T-cell (primary cell): ENCODE measurements at regions not wholly inside any gene's neighbourhood (a gene's known extent, or its start where the extent isn't known, plus 50 kb on each side); places are given as distances from the start of the nearest gene placed in this dataset.

ENCODE experiments used
- ATAC-seq, 4 experiments: fragments of 200-7000 bp in 3 of 4; fragments of 150-1000 bp in 1 of 4; cut with Tn5 transposase; replicated peaks in 1 of 4; 1 replicate in 3 of 4; 2 replicates in 1 of 4; pipeline ENCODE4 v1.10.0; 2021; ENCODE audit warnings: moderate library complexity in 3 of 4, mild to moderate bottlenecking in 2 of 4, moderate number of reproducible peaks in 1 of 4
- CTCF ChIA-PET, 2 donors: fragments of 300-600 bp; sonication (Branson Sonifier 250); formaldehyde crosslinking; loops; one replicate each; lab custom pipeline; 2022; ENCODE audit warnings: antibody characterized with exemption in 2 of 2; lab: Charles Lee
- POLR2A ChIA-PET, 2 donors: fragments of 300-600 bp; sonication (Branson Sonifier 250); formaldehyde crosslinking; loops; one replicate each; lab custom pipeline; 2022; ENCODE audit warnings: antibody characterized with exemption in 2 of 2; lab: Charles Lee
- DNase-seq, 35 experiments: peaks; one replicate each; pipeline versions ENCODE4 v3.0.0 to v3.0.0-alpha.2; 2013 to 2023
- H3K27ac ChIP-seq: one replicate; pipeline ENCODE4 v1.5.1; 2013; ENCODE audit warnings: low read length
- H3K27me3 ChIP-seq, 2 experiments: replicated peaks in 1 of 2; 1 replicate in 1 of 2; 2 replicates in 1 of 2; pipeline versions ENCODE4 v1.6.1 to v1.7.0; 2013; ENCODE audit warnings: low read length in 1 of 2, mixed read lengths in 1 of 2; ENCODE audit not compliant: control insufficient read depth in 2 of 2, insufficient read depth in 2 of 2; ENCODE audit errors: extremely low read depth in 1 of 2
- H3K36me3 ChIP-seq, 2 donors: 1 replicate in 1 of 2; 2 replicates in 1 of 2; pipeline versions ENCODE4 v1.6.1 to v1.7.0; 2013; ENCODE audit warnings: low read length in 1 of 2; ENCODE audit not compliant: control insufficient read depth in 2 of 2, insufficient read depth in 1 of 2; ENCODE audit errors: extremely low read depth in 1 of 2
- H3K4me1 ChIP-seq, 2 experiments: 1 replicate in 1 of 2; 2 replicates in 1 of 2; pipeline versions ENCODE4 v1.6.1 to v1.7.0; 2013; ENCODE audit warnings: low read length in 2 of 2, mixed read lengths in 1 of 2; ENCODE audit not compliant: insufficient read depth in 2 of 2, control insufficient read depth in 1 of 2; ENCODE audit errors: extremely low read depth in 1 of 2
- H3K4me3 ChIP-seq, 2 donors: 1 replicate in 1 of 2; 2 replicates in 1 of 2; pipeline versions ENCODE4 v1.5.1 to v1.7.0; 2013; ENCODE audit warnings: mild to moderate bottlenecking in 2 of 2, low read length in 1 of 2, moderate library complexity in 1 of 2; ENCODE audit not compliant: control insufficient read depth in 1 of 2; ENCODE audit errors: extremely low read depth in 1 of 2
- H3K9me3 ChIP-seq: 2 replicates; pipeline ENCODE4 v1.7.0; 2013
- H3K27ac Mint-ChIP-seq, 2 donors: one replicate each; pipeline ENCODE4 v1.8.0; 2020 to 2021; ENCODE audit warnings: mild to moderate bottlenecking in 2 of 2, mixed read lengths in 2 of 2
- H3K27me3 Mint-ChIP-seq, 2 donors: one replicate each; pipeline ENCODE4 v1.8.0; 2021 to 2022; ENCODE audit warnings: mixed read lengths in 2 of 2
- H3K36me3 Mint-ChIP-seq: one replicate; pipeline ENCODE4 v1.8.0; 2021; ENCODE audit warnings: mixed read lengths
- H3K4me1 Mint-ChIP-seq, 3 donors: one replicate each; pipeline ENCODE4 v1.8.0; 2020 to 2022; ENCODE audit warnings: mixed read lengths in 3 of 3, mild to moderate bottlenecking in 1 of 3
- H3K4me3 Mint-ChIP-seq, 3 donors: one replicate each; pipeline ENCODE4 v1.8.0; 2020 to 2022; ENCODE audit warnings: mild to moderate bottlenecking in 3 of 3, mixed read lengths in 3 of 3, moderate library complexity in 3 of 3
- H3K9me3 Mint-ChIP-seq, 3 donors: one replicate each; pipeline ENCODE4 v1.8.0; 2020 to 2022; ENCODE audit warnings: mixed read lengths in 3 of 3
- WGBS: methylation state at CpG from one replicate; pipeline ENCODE4 v1.1.5; 2013; ENCODE audit warnings: missing lambda C conversion rate; ENCODE audit not compliant: insufficient coverage; 5-methylcytosine and 5-hydroxymethylcytosine counted together

DNA sequence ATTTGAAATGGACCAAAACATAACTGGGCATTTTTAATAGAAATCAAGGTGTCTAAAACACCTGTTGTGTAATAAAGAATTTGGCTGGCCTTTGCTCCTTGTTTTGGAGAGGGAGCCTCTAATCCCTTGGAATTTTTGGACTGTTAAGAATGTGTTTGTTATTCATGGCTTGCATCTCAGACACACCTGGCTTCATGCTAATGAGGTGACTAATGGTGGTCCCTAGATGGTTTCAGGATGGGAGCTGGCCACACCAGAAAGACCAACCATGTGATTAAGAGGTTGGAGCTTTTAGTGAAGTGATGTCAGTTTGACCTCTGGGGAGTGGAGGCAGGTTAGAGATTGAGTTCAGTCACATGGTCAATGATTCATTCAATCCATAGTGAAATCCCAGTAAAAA, 328.4 kb downstream of the DHX35 start:
- ATAC-seq = no peak
- POLR2A ChIA-PET = no interaction called here
- H3K36me3 Mint-ChIP-seq = no peaks in the 10 kb centered on the region
- CTCF ChIA-PET = no interaction called here
- H3K9me3 Mint-ChIP-seq = peaks cover 0 to 6% (median 0%) of the 10 kb centered on the region in 3 donors
- H3K27ac Mint-ChIP-seq = no peak overlapping the region
- H3K27me3 ChIP-seq = peaks cover 2% of the 10 kb centered on the region in 2 experiments
- peaks cover 10 to 11% of the 10 kb centered on the region in 2 donors for H3K27me3 Mint-ChIP-seq
- no peaks in the 10 kb centered on the region for H3K4me1 Mint-ChIP-seq
- no peaks in the 10 kb centered on the region for H3K9me3 ChIP-seq
- no peaks in the 10 kb centered on the region for H3K36me3 ChIP-seq
- no peaks in the 10 kb centered on the region for H3K4me1 ChIP-seq
- H3K4me3 ChIP-seq = no peak overlapping the region
- H3K27ac ChIP-seq = no peak overlapping the region
- no peak for DNase-seq
- no peak overlapping the region for H3K4me3 Mint-ChIP-seq

- POLR2A ChIA-PET = no interaction called here
- Mint-ChIP-seq H3K27me3 (peaks cover 10 to 11% of the 10 kb centered on the region in 2 donors), H3K4me1 (no peaks in the 10 kb centered on the region), H3K36me3 (no peaks in the 10 kb centered on the region), H3K27ac (no peak overlapping the region), H3K4me3 (no peak overlapping the region), H3K9me3 (peaks cover 0 to 6% (median 0%) of the 10 kb centered on the region in 3 donors)
- WGBS = no CpG with 5 or more reads among the region's 2 CpGs
- DNase-seq (no peak), ATAC-seq (no peak)
- no peaks in the 10 kb centered on the region for H3K9me3 ChIP-seq
- CTCF ChIA-PET = no interaction called here
- no peak overlapping the region for H3K4me3 ChIP-seq
- peaks cover 2% of the 10 kb centered on the region in 2 experiments for H3K27me3 ChIP-seq
- H3K36me3 ChIP-seq = no peaks in the 10 kb centered on the region
- H3K4me1 ChIP-seq = no peaks in the 10 kb centered on the region
- H3K27ac ChIP-seq = no peak overlapping the region
These were observed 327.7 kb downstream of the DHX35 start for GRCh38 chr20:39289831-39290230.

DNA sequence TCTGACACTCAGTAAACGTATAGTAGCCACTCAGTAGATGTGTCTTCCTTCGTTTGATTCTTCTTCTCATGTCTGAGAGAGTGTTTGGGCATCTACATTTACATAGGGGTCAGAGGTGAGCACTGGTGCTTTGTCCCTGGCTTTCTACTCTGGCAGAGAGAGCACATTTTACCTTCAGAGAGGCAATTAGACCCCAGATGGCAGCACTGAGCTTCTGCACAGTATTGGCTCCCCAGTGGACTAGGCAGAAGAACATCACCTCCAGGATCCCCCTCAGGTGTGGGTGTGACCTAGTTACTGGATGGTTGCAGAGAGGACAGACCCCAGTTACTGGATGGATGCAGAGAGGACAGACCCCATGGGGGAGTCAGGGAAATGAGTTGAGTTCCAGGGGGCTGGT, 327.2 kb downstream of the DHX35 start:
- POLR2A ChIA-PET = no interaction called here
- H3K27ac Mint-ChIP-seq = no peak overlapping the region
- no peak for DNase-seq
- no peaks in the 10 kb centered on the region for H3K4me1 ChIP-seq
- peaks cover 2% of the 10 kb centered on the region in 2 experiments for H3K27me3 ChIP-seq
- ATAC-seq = no peak
- H3K4me3 Mint-ChIP-seq = no peak overlapping the region
- no peaks in the 10 kb centered on the region for H3K36me3 ChIP-seq
- CTCF ChIA-PET = no interaction called here
- no peak overlapping the region for H3K4me3 ChIP-seq
- peaks cover 8 to 11% of the 10 kb centered on the region in 2 donors for H3K27me3 Mint-ChIP-seq
- H3K27ac ChIP-seq = no peak overlapping the region
- H3K9me3 Mint-ChIP-seq = peaks cover 0 to 6% (median 0%) of the 10 kb centered on the region in 3 donors
- WGBS = 21% methylated on average over 2 of the region's 2 CpGs
- H3K36me3 Mint-ChIP-seq = no peaks in the 10 kb centered on the region
- no peaks in the 10 kb centered on the region for H3K4me1 Mint-ChIP-seq
- no peaks in the 10 kb centered on the region for H3K9me3 ChIP-seq

- H3K27me3 ChIP-seq = peaks cover 0 to 8% of the 10 kb centered on the region in 2 experiments
- no peak overlapping the region for H3K4me3 Mint-ChIP-seq
- no peaks in the 10 kb centered on the region for H3K4me1 Mint-ChIP-seq
- ATAC-seq (no peak), DNase-seq (no peak)
- H3K9me3 ChIP-seq = no peaks in the 10 kb centered on the region
- CTCF ChIA-PET = no interaction called here
- H3K9me3 Mint-ChIP-seq = peaks cover 0 to 6% (median 0%) of the 10 kb centered on the region in 3 donors
- H3K4me1 ChIP-seq = no peaks in the 10 kb centered on the region
- H3K27ac ChIP-seq = no peak overlapping the region
- H3K36me3 Mint-ChIP-seq = no peaks in the 10 kb centered on the region
- POLR2A ChIA-PET = no interaction called here
- no peaks in the 10 kb centered on the region for H3K36me3 ChIP-seq
- H3K4me3 ChIP-seq = no peak overlapping the region
- 100% methylated on average over 1 of the region's 4 CpGs for WGBS
- no peak overlapping the region for H3K27ac Mint-ChIP-seq
- peaks cover 5 to 24% of the 10 kb centered on the region in 2 donors for H3K27me3 Mint-ChIP-seq
These were observed 321.3 kb downstream of the DHX35 start for GRCh38 chr20:39283464-39283863.

DNA sequence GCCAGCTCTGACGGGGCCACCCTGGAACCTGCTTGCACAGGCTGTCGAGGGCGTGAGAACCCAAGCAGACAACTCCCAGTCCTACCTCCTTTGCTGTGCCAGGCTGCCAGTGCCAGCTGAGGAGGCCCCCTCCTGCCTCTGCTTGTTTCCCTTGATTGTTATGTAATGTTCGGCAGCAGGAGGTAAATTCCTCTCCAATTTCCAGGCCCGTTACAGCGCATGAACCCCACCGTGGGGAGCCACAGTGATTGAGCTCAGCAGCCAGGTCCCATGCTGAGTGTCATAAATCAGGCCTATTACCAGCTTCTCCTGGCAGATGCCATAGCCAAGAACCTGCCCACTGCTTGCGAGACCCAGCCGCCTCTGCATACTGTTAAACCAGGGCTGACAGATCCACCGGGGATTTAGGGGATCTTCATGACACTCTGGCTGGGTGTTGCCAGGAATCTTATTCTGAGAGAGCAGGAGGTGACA, 320.5 kb downstream of the DHX35 start:
- Histone ChIP-seq H3K9me3 (no peaks in the 10 kb centered on the region), H3K4me3 (no peak overlapping the region), H3K36me3 (no peaks in the 10 kb centered on the region), H3K27me3 (peaks cover 0 to 11% of the 10 kb centered on the region in 2 experiments), H3K27ac (no peak overlapping the region), H3K4me1 (no peaks in the 10 kb centered on the region)
- ChIA-PET POLR2A (no interaction called here), CTCF (no interaction called here)
- DNase-seq = no peak
- H3K27me3 Mint-ChIP-seq = peaks cover 6 to 21% of the 10 kb centered on the region in 2 donors
- H3K4me3 Mint-ChIP-seq = no peak overlapping the region
- no peaks in the 10 kb centered on the region for H3K9me3 Mint-ChIP-seq
- H3K27ac Mint-ChIP-seq = no peak overlapping the region
- 61% methylated on average over 9 of the region's 10 CpGs for WGBS
- no peak for ATAC-seq
- no peaks in the 10 kb centered on the region for H3K4me1 Mint-ChIP-seq
- H3K36me3 Mint-ChIP-seq = no peaks in the 10 kb centered on the region

DNA sequence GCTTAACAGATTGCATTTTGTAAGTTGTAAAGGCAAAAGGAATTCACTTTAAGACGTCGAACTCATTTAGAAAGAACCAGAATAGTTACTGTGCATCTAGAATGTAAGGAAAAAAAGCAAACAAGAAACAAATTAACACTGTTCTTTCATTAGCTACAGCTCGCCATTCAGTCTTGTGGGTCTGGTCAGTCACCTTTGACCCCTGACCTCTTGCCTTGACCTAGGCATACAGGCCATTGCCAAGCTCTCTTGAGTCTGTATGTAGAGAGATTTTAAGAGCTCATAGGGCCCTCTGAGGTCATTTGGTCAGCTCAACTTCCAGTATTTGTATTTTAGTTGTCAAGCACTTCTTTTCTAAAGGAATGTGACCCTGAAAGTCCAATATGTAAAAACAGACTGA, 318.7 kb downstream of the DHX35 start:
- peaks cover 3% of the 10 kb centered on the region for H3K36me3 Mint-ChIP-seq
- Histone ChIP-seq H3K27me3 (peaks cover 0 to 11% of the 10 kb centered on the region in 2 experiments), H3K36me3 (no peaks in the 10 kb centered on the region), H3K27ac (no peak overlapping the region), H3K9me3 (no peaks in the 10 kb centered on the region), H3K4me3 (no peak overlapping the region), H3K4me1 (no peaks in the 10 kb centered on the region)
- ChIA-PET POLR2A (no interaction called here), CTCF (no interaction called here)
- no peaks in the 10 kb centered on the region for H3K4me1 Mint-ChIP-seq
- WGBS = 86% methylated on average over 1 of the region's 3 CpGs
- DNase-seq (no peak), ATAC-seq (no peak)
- peaks cover 0 to 5% (median 5%) of the 10 kb centered on the region in 3 donors for H3K9me3 Mint-ChIP-seq
- no peak overlapping the region for H3K4me3 Mint-ChIP-seq
- no peak overlapping the region for H3K27ac Mint-ChIP-seq
- H3K27me3 Mint-ChIP-seq = peaks cover 7 to 21% of the 10 kb centered on the region in 2 donors

DNA sequence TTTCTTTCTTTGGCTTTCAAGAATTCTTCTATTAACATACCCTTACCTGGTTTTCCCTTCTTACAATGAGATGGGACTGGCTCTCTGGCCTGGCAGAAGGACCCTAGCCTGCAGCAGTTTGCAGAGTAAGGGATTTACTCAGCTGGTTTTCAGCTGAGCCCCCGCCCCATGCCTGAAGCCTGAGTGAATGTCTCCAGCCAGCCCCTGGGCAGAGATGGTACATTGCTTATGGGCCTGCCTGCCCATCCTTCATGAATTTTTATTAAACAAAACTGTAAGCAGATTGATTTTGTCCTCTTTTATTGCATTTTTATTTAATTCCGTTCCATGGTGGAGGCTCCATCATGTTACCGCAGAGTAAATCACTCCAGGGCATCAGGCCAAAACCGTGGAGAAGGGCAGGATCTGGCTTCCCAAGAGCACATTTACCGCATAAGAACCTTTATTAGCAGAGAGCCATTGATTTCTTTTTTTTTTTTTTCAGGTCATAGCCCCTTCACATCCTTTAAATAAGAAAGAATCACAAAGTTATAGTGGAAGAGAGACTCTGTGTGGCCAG, 316.2 kb downstream of the DHX35 start:
- Histone ChIP-seq H3K27ac (no peak overlapping the region), H3K4me1 (no peaks in the 10 kb centered on the region), H3K36me3 (no peaks in the 10 kb centered on the region), H3K27me3 (peaks cover 0 to 14% of the 10 kb centered on the region in 2 experiments), H3K4me3 (no peak overlapping the region), H3K9me3 (no peaks in the 10 kb centered on the region)
- ATAC-seq = no peak
- peaks cover 3% of the 10 kb centered on the region for H3K36me3 Mint-ChIP-seq
- H3K4me1 Mint-ChIP-seq = no peaks in the 10 kb centered on the region
- no peak overlapping the region for H3K4me3 Mint-ChIP-seq
- CTCF ChIA-PET = no interaction called here
- DNase-seq = no peak
- peaks cover 0 to 5% (median 5%) of the 10 kb centered on the region in 3 donors for H3K9me3 Mint-ChIP-seq
- POLR2A ChIA-PET = no interaction called here
- H3K27me3 Mint-ChIP-seq = peaks cover 11 to 20% of the 10 kb centered on the region in 2 donors
- WGBS = 100% methylated on average over 2 of the region's 5 CpGs
- no peak overlapping the region for H3K27ac Mint-ChIP-seq
